ENCODE measurements at regions not wholly inside any gene's neighbourhood (a gene's known extent, or its start where the extent isn't known, plus 50 kb on each side); places are given as distances from the start of the nearest gene placed in this dataset.

DNA sequence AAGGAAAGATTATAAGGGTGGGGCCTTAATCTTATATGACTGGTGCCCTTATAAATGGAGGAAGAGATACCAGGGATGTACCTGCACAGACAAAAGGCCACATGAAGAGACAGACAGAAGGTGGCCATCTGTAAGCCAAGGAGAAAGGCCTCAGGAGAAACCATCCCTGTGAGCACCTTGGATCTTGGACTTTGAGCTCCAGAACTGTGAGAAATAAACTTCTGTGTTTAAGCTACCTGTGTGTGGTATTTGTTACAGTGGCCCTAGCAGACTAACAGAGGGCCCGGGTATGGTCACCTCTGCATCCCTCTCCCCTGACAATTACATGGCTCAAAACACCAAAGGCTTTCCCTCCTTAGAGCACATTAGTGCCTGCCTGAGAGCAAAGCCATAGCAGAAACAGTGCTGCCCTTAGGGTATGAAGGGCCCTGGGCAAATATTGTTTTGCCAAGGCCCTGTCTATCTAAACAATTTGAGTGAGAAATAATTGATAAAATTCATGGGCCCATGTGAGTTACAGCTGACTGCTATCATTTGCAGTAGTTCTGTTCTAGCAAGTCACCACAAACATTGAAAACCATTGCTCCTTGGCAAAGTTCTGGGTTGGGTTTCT, 109.3 kb upstream of the MYCN start:
- TF ChIP-seq CEBPB (IDR thresholded peaks at IDR 0.05; ENCODE audit: low read depth, low read length) (no peak), TAF1 (IDR thresholded peaks at IDR 0.05; ENCODE audit: low read depth, low read length) (no peak), EP300 (IDR thresholded peaks at IDR 0.05; ENCODE audit: borderline replicate concordance in 1 of 2, low read depth in 2 of 2, low read length in 2 of 2) (no peak), JUN (IDR thresholded peaks at IDR 0.05; ENCODE audit: low read depth, low read length) (no peak), SP1 (IDR thresholded peaks at IDR 0.05; ENCODE audit: low read depth, low read length) (no peak), JUND (IDR thresholded peaks at IDR 0.05; ENCODE audit: low read length) (no peak), YY1 (IDR thresholded peaks at IDR 0.05; ENCODE audit: low read depth, low read length) (no peak), POLR2A (IDR thresholded peaks at IDR 0.05; ENCODE audit: control extremely low read depth in 1 of 2, low read depth in 2 of 2, low read length in 2 of 2) (no peak), EZH2 (IDR thresholded peaks at IDR 0.05; ENCODE audit: low read depth, low read length, severe bottlenecking) (no peak)
- TF ChIP-seq, protein P1, sequence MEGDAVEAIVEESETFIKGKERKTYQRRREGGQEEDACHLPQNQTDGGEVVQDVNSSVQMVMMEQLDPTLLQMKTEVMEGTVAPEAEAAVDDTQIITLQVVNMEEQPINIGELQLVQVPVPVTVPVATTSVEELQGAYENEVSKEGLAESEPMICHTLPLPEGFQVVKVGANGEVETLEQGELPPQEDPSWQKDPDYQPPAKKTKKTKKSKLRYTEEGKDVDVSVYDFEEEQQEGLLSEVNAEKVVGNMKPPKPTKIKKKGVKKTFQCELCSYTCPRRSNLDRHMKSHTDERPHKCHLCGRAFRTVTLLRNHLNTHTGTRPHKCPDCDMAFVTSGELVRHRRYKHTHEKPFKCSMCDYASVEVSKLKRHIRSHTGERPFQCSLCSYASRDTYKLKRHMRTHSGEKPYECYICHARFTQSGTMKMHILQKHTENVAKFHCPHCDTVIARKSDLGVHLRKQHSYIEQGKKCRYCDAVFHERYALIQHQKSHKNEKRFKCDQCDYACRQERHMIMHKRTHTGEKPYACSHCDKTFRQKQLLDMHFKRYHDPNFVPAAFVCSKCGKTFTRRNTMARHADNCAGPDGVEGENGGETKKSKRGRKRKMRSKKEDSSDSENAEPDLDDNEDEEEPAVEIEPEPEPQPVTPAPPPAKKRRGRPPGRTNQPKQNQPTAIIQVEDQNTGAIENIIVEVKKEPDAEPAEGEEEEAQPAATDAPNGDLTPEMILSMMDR (IDR thresholded peaks at IDR 0.05; ENCODE audit: control extremely low read depth in 1 of 3, insufficient read depth in 1 of 3, low read depth in 1 of 3, low read length in 3 of 3): no peak
